Thoracic aorta (tissue), 2 donors: ENCODE measurements at regions not wholly inside any gene's neighbourhood (a gene's known extent, or its start where the extent isn't known, plus 50 kb on each side); places are given as distances from the start of the nearest gene placed in this dataset.

ENCODE experiments used
- ATAC-seq: fragments of 150-250 bp; one replicate; pipeline ENCODE4 v1.8.0; 2017; ENCODE audit warnings: low read depth; ENCODE audit not compliant: insufficient number of reproducible peaks, low FRiP score
- DNase-seq: peaks from one replicate; pipeline ENCODE4 v3.0.0-alpha.2; 2020; ENCODE audit warnings: low spot score
- H3K27ac ChIP-seq, 2 donors: fragments of 200-600 bp; sonication (generic); 1 replicate in 1 of 2; 2 replicates in 1 of 2; pipeline ENCODE4 v1.5.1; 2016; ENCODE audit warnings: mild to moderate bottlenecking in 2 of 2, moderate library complexity in 2 of 2
- H3K27me3 ChIP-seq: fragments of 200-600 bp; sonication (generic); replicated peaks from 2 replicates; pipeline ENCODE4 v1.6.0; 2016; ENCODE audit warnings: mild to moderate bottlenecking; ENCODE audit not compliant: insufficient read depth
- H3K36me3 ChIP-seq: fragments of 200-600 bp; sonication (generic); one replicate; pipeline ENCODE4 v1.5.1; 2016
- H3K4me1 ChIP-seq, 2 donors: fragments of 200-600 bp; sonication (generic); 1 replicate in 1 of 2; 2 replicates in 1 of 2; pipeline versions ENCODE4 v1.5.1 to v1.6.0; 2016; ENCODE audit warnings: low read depth in 2 of 2, mild to moderate bottlenecking in 1 of 2; ENCODE audit not compliant: control insufficient read depth in 1 of 2
- H3K4me3 ChIP-seq: fragments of 200-600 bp; sonication (generic); 2 replicates; pipeline ENCODE4 v1.5.1; 2016; ENCODE audit warnings: mild to moderate bottlenecking
- H3K9me3 ChIP-seq: fragments of 200-600 bp; sonication (generic); 2 replicates; pipeline ENCODE4 v1.5.1; 2016
- CTCF ChIP-seq: fragments of 200-600 bp; sonication (generic); IDR thresholded peaks from one replicate; pipeline ENCODE4 v1.5.1; 2019; ENCODE audit warnings: antibody characterized with exemption

DNA sequence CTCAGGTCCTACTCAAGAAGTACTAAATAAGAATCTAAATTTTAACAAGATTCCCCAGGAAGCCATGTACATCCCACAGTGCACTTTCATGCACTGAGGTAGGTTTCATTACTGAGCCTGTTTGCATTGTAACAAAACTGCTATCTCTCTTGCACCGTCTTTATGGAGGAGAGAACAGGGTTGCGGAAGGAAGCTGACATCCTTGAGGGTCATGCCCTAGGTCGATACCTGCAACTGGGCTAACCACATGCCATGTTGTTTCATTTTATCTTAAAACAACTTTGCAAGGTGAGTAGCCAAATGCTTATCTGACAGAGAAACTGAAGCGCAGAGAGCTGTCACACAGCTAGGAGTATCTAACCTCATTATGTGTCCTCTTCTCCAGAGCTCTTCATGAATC is 656.3 kb upstream of the TENM4 start:
- H3K4me1 ChIP-seq = no peaks in the 10 kb centered on the region
- no peaks in the 10 kb centered on the region for H3K27me3 ChIP-seq
- no peak for TF ChIP-seq CTCF
- DNase-seq (no peak), ATAC-seq (no peak)
- no peak overlapping the region for H3K27ac ChIP-seq
- H3K9me3 ChIP-seq = no peaks in the 10 kb centered on the region
- no peaks in the 10 kb centered on the region for H3K36me3 ChIP-seq
- no peak overlapping the region for H3K4me3 ChIP-seq

- DNase-seq (no peak), ATAC-seq (no peak)
- no peaks in the 10 kb centered on the region for H3K36me3 ChIP-seq
- H3K27ac ChIP-seq = no peak overlapping the region
- no peaks in the 10 kb centered on the region for H3K4me1 ChIP-seq
- H3K4me3 ChIP-seq = no peak overlapping the region
- no peaks in the 10 kb centered on the region for H3K27me3 ChIP-seq
- TF ChIP-seq CTCF = no peak
- H3K9me3 ChIP-seq = no peaks in the 10 kb centered on the region
Measured at GRCh38 chr11:80096736-80097135, 655.9 kb upstream of the TENM4 start.

- H3K27ac ChIP-seq = no peak overlapping the region
- DNase-seq (no peak), ATAC-seq (no peak)
- H3K27me3 ChIP-seq = no peaks in the 10 kb centered on the region
- H3K36me3 ChIP-seq = no peaks in the 10 kb centered on the region
- no peak overlapping the region for H3K4me3 ChIP-seq
- TF ChIP-seq CTCF = no peak
- no peaks in the 10 kb centered on the region for H3K9me3 ChIP-seq
- H3K4me1 ChIP-seq = no peaks in the 10 kb centered on the region
Measured at GRCh38 chr11:80086496-80087055, 645.7 kb upstream of the TENM4 start.

DNA sequence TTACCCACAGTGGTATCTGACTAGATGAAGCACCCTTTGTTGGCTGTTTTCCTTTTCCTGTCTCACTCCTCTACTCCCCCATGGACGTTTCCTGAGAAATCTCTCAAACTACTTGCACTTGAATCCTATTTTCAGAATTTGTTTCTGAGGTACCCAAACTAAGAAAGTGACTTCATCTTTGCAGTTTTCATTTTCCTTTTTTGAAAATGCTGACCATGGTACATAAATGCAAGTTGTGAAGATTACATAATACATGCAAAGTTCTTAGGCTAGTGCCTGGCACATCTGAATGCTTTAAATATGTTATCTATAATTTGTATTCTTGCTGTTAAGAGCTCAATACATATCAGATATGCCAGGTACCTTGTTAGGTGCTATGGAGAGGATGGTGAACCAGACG is 644.7 kb upstream of the TENM4 start:
- H3K4me1 ChIP-seq = no peaks in the 10 kb centered on the region
- DNase-seq (no peak), ATAC-seq (no peak)
- TF ChIP-seq CTCF = no peak
- H3K27ac ChIP-seq = no peak overlapping the region
- H3K4me3 ChIP-seq = no peak overlapping the region
- no peaks in the 10 kb centered on the region for H3K36me3 ChIP-seq
- H3K27me3 ChIP-seq = no peaks in the 10 kb centered on the region
- H3K9me3 ChIP-seq = no peaks in the 10 kb centered on the region

DNA sequence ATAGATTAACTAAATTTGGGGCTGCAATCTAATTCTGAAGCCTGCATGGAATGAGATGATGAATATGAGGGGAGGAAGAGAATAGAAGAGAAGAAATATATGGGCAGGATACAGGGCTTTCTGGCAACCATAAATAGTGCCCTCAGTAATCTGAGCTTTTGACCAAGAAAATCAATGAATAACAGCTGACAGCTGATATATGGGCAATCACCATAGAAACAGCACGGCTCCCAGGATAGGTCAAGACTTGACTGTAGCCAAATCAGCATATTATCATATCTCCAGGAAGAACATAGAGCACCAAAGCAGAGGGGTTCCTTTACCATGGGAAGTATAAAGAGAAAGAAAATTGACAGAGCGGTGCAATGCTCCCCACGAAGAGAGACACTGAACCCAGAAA is 643.8 kb upstream of the TENM4 start:
- no peaks in the 10 kb centered on the region for H3K36me3 ChIP-seq
- H3K27me3 ChIP-seq = no peaks in the 10 kb centered on the region
- H3K4me3 ChIP-seq = no peak overlapping the region
- ATAC-seq (no peak), DNase-seq (no peak)
- no peaks in the 10 kb centered on the region for H3K4me1 ChIP-seq
- H3K27ac ChIP-seq = no peak overlapping the region
- TF ChIP-seq CTCF = no peak
- H3K9me3 ChIP-seq = no peaks in the 10 kb centered on the region
